PC-9 (cell line): ENCODE measurements at regions not wholly inside any gene's neighbourhood (a gene's known extent, or its start where the extent isn't known, plus 50 kb on each side); places are given as distances from the start of the nearest gene placed in this dataset.

Experiments used
- BruUV-seq: library from RNA; stranded (reverse); fragments of 400-500 nt; replicated peaks from 2 replicates; lab custom pipeline; 2021; lab: Mats Ljungman, UMichigan
- CTCF ChIA-PET: fragments of 300-600 bp; sonication (Branson Sonifier 250); formaldehyde crosslinking; loops from one replicate; lab custom pipeline; 2022; ENCODE audit warnings: antibody characterized with exemption; lab: Charles Lee
- POLR2A ChIA-PET: fragments of 300-600 bp; sonication (Branson Sonifier 250); formaldehyde crosslinking; loops from one replicate; lab custom pipeline; 2022; ENCODE audit warnings: antibody characterized with exemption; ENCODE audit not compliant: unreplicated experiment; lab: Charles Lee
- DNase-seq, 2 experiments: peaks; one replicate each; pipeline versions ENCODE4 v3.0.0 to v3.0.0-alpha.2; 2015 to 2022; ENCODE audit warnings: mixed read lengths in 1 of 2
- H2AFZ ChIP-seq: fragments of 200-600 bp; sonication (generic); 2 replicates; pipeline ENCODE4 v1.8.1; 2017; ENCODE audit warnings: antibody characterized with exemption
- H3F3A ChIP-seq: fragments of 200-600 bp; sonication (generic); 2 replicates; pipeline ENCODE4 v1.8.1; 2017; ENCODE audit warnings: antibody characterized with exemption, mild to moderate bottlenecking, low read depth; ENCODE audit not compliant: insufficient read depth
- H3K27ac ChIP-seq: fragments of 200-600 bp; sonication (generic); 2 replicates; pipeline ENCODE4 v1.6.1; 2016; ENCODE audit warnings: mixed run types
- H3K27me3 ChIP-seq: fragments of 200-600 bp; sonication (generic); 2 replicates; pipeline ENCODE4 v1.6.1; 2016; ENCODE audit warnings: low read depth, mixed run types; ENCODE audit not compliant: insufficient read depth
- H3K36me3 ChIP-seq: fragments of 200-600 bp; sonication (generic); 2 replicates; pipeline ENCODE4 v1.6.1; 2016; ENCODE audit warnings: low read depth, mixed run types
- H3K4me1 ChIP-seq: fragments of 200-600 bp; sonication (generic); replicated peaks from 2 replicates; pipeline ENCODE4 v1.6.1; 2016; ENCODE audit warnings: mixed run types; ENCODE audit not compliant: insufficient read depth
- H3K4me2 ChIP-seq: fragments of 200-600 bp; sonication (generic); 2 replicates; pipeline ENCODE4 v1.6.1; 2017; ENCODE audit warnings: mixed run types
- H3K4me3 ChIP-seq: fragments of 200-600 bp; sonication (generic); 2 replicates; pipeline ENCODE4 v1.6.1; 2016; ENCODE audit warnings: mixed run types
- H3K79me2 ChIP-seq: fragments of 200-600 bp; sonication (generic); 2 replicates; pipeline ENCODE4 v1.6.1; 2017; ENCODE audit warnings: low read depth, mixed run types
- H3K9me2 ChIP-seq: fragments of 200-600 bp; sonication (generic); 2 replicates; pipeline ENCODE4 v1.8.1; 2017; ENCODE audit warnings: mild to moderate bottlenecking; ENCODE audit not compliant: insufficient read depth
- H3K9me3 ChIP-seq: fragments of 200-600 bp; sonication (generic); 2 replicates; pipeline ENCODE4 v1.8.1; 2016; ENCODE audit warnings: low read depth; ENCODE audit not compliant: insufficient read depth
- H4K20me1 ChIP-seq: fragments of 200-600 bp; sonication (generic); 2 replicates; pipeline ENCODE4 v1.8.1; 2017; ENCODE audit not compliant: insufficient read depth
- EZH2 ChIP-seq: fragments of 200-600 bp; sonication (generic); IDR thresholded peaks from 2 replicates; pipeline ENCODE4 v1.8.0; 2017; ENCODE audit warnings: antibody characterized with exemption, low read depth
- intact Hi-C: fragments of 100-400 bp; cut with micrococcal nuclease; formaldehyde crosslinking; loops from one replicate; pipeline ENCODE4 v1.10.0; 2022; ENCODE audit not compliant: unreplicated experiment
- TF ChIP-seq, protein P1 (sequence below): fragments of 200-600 bp; sonication (generic); conservative IDR thresholded peaks from 2 replicates; pipeline ENCODE4 v1.6.1; 2017; ENCODE audit warnings: mixed run types, antibody characterized with exemption, mild to moderate bottlenecking, moderate library complexity

DNA sequence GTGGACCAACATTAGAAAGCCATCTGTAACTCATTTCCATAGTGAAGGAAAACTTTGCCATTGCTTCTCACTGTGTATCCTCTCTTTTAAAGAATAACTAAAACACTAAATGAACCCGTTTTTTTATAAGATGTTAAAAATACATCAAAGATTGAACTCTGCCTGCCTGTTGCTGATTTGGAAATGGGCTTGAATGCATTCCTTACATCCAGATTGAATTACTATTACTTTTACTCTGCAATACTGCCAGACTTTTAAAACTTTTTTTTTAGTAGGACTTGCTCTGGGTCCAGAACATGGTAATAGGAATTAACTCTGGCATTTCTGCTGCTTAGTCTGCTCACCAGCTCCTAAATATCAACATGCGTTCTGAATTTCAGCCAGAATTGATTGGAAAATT is 176.8 kb upstream of the PAPPA start:
- Histone ChIP-seq H3K9me3 (no peaks in the 10 kb centered on the region), H2AFZ (no peak overlapping the region), H3K4me2 (no peak overlapping the region), H3F3A (no peaks in the 10 kb centered on the region), H3K4me3 (no peak overlapping the region), H3K36me3 (no peaks in the 10 kb centered on the region), H3K27ac (no peak overlapping the region), H3K27me3 (no peaks in the 10 kb centered on the region), H3K79me2 (no peaks in the 10 kb centered on the region), H4K20me1 (no peaks in the 10 kb centered on the region; the same call in 1 of the 2 replicates), H3K4me1 (no peaks in the 10 kb centered on the region), H3K9me2 (no peaks in the 10 kb centered on the region)
- TF ChIP-seq, protein P1, sequence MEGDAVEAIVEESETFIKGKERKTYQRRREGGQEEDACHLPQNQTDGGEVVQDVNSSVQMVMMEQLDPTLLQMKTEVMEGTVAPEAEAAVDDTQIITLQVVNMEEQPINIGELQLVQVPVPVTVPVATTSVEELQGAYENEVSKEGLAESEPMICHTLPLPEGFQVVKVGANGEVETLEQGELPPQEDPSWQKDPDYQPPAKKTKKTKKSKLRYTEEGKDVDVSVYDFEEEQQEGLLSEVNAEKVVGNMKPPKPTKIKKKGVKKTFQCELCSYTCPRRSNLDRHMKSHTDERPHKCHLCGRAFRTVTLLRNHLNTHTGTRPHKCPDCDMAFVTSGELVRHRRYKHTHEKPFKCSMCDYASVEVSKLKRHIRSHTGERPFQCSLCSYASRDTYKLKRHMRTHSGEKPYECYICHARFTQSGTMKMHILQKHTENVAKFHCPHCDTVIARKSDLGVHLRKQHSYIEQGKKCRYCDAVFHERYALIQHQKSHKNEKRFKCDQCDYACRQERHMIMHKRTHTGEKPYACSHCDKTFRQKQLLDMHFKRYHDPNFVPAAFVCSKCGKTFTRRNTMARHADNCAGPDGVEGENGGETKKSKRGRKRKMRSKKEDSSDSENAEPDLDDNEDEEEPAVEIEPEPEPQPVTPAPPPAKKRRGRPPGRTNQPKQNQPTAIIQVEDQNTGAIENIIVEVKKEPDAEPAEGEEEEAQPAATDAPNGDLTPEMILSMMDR, result no peak
- no peak for TF ChIP-seq EZH2
- no TSS peak for BruUV-seq
- no peak for DNase-seq
- CTCF ChIA-PET, result no interaction called here
- intact Hi-C loops, result no loop called here
- POLR2A ChIA-PET, result no interaction called here

DNA sequence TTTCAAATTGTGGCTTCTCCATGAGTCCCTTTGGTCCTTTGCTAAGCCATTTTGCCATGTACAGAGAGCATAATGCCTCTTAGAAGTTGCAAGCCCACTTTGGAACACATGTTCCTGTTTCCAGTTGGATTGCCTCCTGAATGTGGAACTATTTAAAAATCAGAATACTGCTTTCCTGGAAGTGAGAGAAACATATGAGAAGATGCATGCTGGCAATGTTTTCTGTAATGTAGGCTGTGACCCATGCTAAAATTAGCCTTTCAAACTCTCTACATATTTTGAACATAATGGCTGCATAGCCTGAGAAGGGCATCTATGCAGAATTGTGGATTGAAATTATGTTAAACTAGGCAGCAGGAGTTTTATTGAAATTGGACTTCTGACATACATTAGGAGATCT is 175.5 kb upstream of the PAPPA start:
- BruUV-seq, result no TSS peak
- H3K4me3 ChIP-seq, result no peak overlapping the region
- no peak for DNase-seq
- no peaks in the 10 kb centered on the region; the same call in 1 of the 2 replicates for H4K20me1 ChIP-seq
- H2AFZ ChIP-seq, result no peak overlapping the region
- H3K27ac ChIP-seq, result no peak overlapping the region
- POLR2A ChIA-PET, result interaction anchor here (0.6 kb wide), 1 partner anchor 749 kb away, joined by 3 read pairs; no protein-coding TSS in a partner anchor
- H3F3A ChIP-seq, result no peaks in the 10 kb centered on the region
- H3K4me2 ChIP-seq, result no peak overlapping the region
- CTCF ChIA-PET, result no interaction called here
- no peaks in the 10 kb centered on the region for H3K27me3 ChIP-seq
- intact Hi-C loops, result no loop called here
- H3K9me2 ChIP-seq, result no peaks in the 10 kb centered on the region
- no peaks in the 10 kb centered on the region for H3K9me3 ChIP-seq
- no peaks in the 10 kb centered on the region for H3K79me2 ChIP-seq
- no peaks in the 10 kb centered on the region for H3K36me3 ChIP-seq
- no peak for TF ChIP-seq EZH2
- TF ChIP-seq, protein P1, result no peak
- H3K4me1 ChIP-seq, result no peaks in the 10 kb centered on the region

DNA sequence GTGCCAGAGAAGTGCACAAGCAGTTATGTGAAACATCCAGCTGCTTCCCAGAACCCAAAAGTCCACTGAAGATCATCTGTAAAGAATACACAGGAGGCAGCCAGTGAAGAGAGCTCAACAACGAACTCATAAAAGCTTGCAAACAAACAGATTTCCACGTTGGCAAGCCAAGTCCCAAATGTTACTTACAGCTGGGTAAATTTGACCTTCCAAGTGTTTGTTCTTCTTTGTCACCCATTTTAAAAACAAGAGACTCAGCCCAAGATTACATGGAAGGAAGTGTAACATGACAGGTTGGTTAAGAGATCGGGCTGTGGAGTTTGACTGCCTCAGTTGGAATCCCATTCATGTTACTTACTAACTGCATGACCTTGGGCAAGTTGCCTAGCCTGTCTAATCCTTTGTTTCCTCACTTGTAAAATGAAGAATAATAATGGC is 174.9 kb upstream of the PAPPA start:
- Histone ChIP-seq H4K20me1 (no peaks in the 10 kb centered on the region; the same call in 1 of the 2 replicates), H3K27ac (no peak overlapping the region), H3K9me3 (no peaks in the 10 kb centered on the region), H3K36me3 (no peaks in the 10 kb centered on the region), H3K27me3 (no peaks in the 10 kb centered on the region), H3K4me2 (no peak overlapping the region), H3K9me2 (no peaks in the 10 kb centered on the region), H3K4me1 (no peaks in the 10 kb centered on the region), H3K4me3 (no peak overlapping the region), H3K79me2 (no peaks in the 10 kb centered on the region), H3F3A (no peaks in the 10 kb centered on the region), H2AFZ (no peak overlapping the region)
- no TSS peak for BruUV-seq
- DNase-seq, result no peak
- CTCF ChIA-PET, result no interaction called here
- TF ChIP-seq, protein P1, result no peak
- TF ChIP-seq EZH2, result no peak
- intact Hi-C loops, result no loop called here
- POLR2A ChIA-PET, result no interaction called here
